ENCODE measurements at regions not wholly inside any gene's neighbourhood (a gene's known extent, or its start where the extent isn't known, plus 50 kb on each side); places are given as distances from the start of the nearest gene placed in this dataset.

DNA sequence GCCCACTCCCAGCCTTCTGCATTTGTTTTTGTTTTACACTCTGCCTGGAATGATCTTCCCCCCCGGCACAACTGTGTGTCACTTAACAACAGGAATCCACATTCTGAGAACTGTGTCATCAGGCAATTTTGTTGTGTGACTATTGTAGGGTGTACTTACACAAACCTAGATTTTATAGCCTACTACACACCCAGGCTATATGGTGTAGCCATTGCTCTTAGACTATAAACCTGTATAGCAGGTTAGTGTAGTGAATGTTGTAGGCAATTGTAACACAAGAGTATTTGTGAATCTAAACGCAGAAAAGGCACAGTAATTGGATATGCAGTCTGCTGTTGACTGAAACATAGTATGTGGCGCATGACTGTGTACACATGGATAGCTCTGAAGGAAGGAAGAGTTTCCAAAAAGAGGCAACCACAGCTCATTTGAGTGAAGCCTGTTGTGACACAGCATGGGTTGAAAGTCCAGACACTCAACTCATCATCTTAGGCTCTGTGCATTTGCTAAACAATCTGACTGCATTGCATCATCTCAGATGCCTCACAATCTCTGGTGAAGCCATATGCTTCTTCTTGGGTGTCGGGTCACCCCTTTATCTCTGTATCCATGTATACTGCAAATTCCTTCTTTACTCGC is 506.6 kb upstream of the SPHKAP start:
- no peak for TF ChIP-seq EZH2 (IDR thresholded peaks at IDR 0.05; ENCODE audit: insufficient read depth, poor library complexity, severe bottlenecking)
- no peak for TF ChIP-seq EZH2phosphoT487 (IDR thresholded peaks at IDR 0.05; ENCODE audit: insufficient read depth, low read depth)
